GM19240 (cell line): ENCODE measurements at regions not wholly inside any gene's neighbourhood (a gene's known extent, or its start where the extent isn't known, plus 50 kb on each side); places are given as distances from the start of the nearest gene placed in this dataset.

Experiments
- DNase-seq: peaks from one replicate; pipeline ENCODE4 v3.0.0; 2011; ENCODE audit warnings: low spot score; ENCODE audit not compliant: insufficient read length

GRCh38 chr2:34031097-34031496 lies 432.0 kb upstream of the FAM98A start:
- no peak for DNase-seq

- DNase-seq: no peak
These were observed 431.2 kb upstream of the FAM98A start for GRCh38 chr2:34030273-34030672.

GRCh38 chr2:34029073-34029472 lies 430.0 kb upstream of the FAM98A start:
- no peak for DNase-seq

- no peak for DNase-seq
These were observed 426.1 kb upstream of the FAM98A start for GRCh38 chr2:34025196-34025595.

GRCh38 chr2:34012715-34013302 lies 413.7 kb upstream of the FAM98A start:
- no peak for DNase-seq

GRCh38 chr2:34011684-34012083 lies 412.6 kb upstream of the FAM98A start:
- DNase-seq: no peak

- no peak for DNase-seq
These were observed 406.8 kb upstream of the FAM98A start for GRCh38 chr2:34005901-34006300.

GRCh38 chr2:34004936-34005335 lies 405.8 kb upstream of the FAM98A start:
- no peak for DNase-seq

- no peak for DNase-seq
These were observed 404.7 kb upstream of the FAM98A start for GRCh38 chr2:34003795-34004194.

- DNase-seq: no peak
These were observed 402.5 kb upstream of the FAM98A start for GRCh38 chr2:34001557-34001956.

GRCh38 chr2:33984131-33984530 lies 385.0 kb upstream of the FAM98A start:
- DNase-seq: no peak

GRCh38 chr2:33978471-33978870 lies 379.4 kb upstream of the FAM98A start:
- DNase-seq: no peak

GRCh38 chr2:33975498-33975897 lies 376.4 kb upstream of the FAM98A start:
- no peak for DNase-seq

GRCh38 chr2:33967103-33967502 lies 368.0 kb upstream of the FAM98A start:
- no peak for DNase-seq

GRCh38 chr2:33958591-33958990 lies 359.5 kb upstream of the FAM98A start:
- no peak for DNase-seq

- no peak for DNase-seq
These were observed 350.3 kb upstream of the FAM98A start for GRCh38 chr2:33949371-33949770.

GRCh38 chr2:33946193-33946592 lies 347.1 kb upstream of the FAM98A start:
- no peak for DNase-seq

- no peak for DNase-seq
These were observed 334.1 kb upstream of the FAM98A start for GRCh38 chr2:33933203-33933602.

- no peak for DNase-seq
These were observed 332.1 kb upstream of the FAM98A start for GRCh38 chr2:33931164-33931563.

- no peak for DNase-seq
These were observed 330.4 kb upstream of the FAM98A start for GRCh38 chr2:33929467-33929866.

GRCh38 chr2:33927756-33928155 lies 328.7 kb upstream of the FAM98A start:
- DNase-seq: no peak

- no peak for DNase-seq
These were observed 326.2 kb upstream of the FAM98A start for GRCh38 chr2:33925311-33925710.

- DNase-seq: no peak
These were observed 325.6 kb upstream of the FAM98A start for GRCh38 chr2:33924586-33925169.

- no peak for DNase-seq
These were observed 318.2 kb upstream of the FAM98A start for GRCh38 chr2:33917252-33917651.
